NCI-H774 (cell line): ENCODE measurements at regions not wholly inside any gene's neighbourhood (a gene's known extent, or its start where the extent isn't known, plus 50 kb on each side); places are given as distances from the start of the nearest gene placed in this dataset.

Source experiments
- DNase-seq: peaks from one replicate; lab custom pipeline; 2025; lab: John Stamatoyannopoulos, UW

DNA sequence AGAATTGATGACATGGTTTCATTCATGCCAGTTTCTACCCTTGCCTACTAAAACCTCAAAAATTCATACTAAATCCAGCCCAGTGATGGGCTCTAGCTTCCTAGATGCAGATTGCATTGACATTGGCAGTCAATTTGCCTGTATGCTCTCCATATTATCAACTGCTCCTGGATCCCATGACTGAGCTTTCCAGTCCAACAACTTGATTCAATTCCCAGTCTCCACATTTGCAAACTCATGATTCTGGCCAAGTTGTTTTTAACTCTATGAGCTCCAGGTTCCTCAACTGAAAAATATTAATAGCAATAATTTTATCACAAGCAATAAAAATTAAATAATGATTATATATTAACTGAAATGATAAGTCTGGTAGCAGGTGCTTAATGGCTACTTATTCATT, 51.0 kb upstream of the DSC1 start:
- DNase-seq, result no peak

DNA sequence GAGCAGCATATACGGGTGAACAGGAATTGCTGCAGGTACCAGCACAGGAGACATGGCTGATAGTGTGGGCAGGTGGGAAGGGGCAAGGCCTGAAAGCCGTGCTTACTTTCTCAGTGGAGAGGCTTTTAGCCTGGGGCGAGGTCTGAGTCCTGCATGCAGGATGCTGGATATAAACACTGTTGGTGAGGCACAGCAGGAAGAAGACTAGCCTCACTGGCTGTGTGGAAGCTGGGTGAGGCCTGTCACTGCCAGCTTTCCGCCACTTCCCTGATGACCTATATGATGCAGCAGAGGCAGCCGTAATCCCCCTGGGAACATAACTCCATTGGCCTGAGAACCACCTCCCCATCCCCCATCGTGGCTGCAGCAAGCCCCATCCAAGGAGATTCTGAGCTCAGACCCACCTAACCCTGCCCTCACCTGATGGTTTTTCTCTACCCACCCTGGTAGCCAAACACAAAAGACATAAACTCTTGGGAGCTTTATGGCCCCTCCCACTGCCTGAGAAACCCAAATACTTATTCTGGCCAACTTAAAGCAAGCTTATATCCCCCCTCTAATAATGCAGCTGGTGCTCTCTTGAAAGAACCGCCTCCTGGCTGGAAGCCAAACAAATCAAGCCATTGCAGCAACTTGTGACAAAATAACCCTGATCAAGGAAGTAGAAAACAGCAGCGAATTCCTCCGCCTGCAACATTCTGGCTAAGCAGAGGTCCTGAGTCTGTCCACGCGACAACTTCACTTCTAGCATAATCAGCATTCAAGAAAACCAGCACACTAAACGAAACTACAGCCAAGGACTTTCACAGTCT, 54.6 kb upstream of the DSC1 start:
- no peak for DNase-seq

DNA sequence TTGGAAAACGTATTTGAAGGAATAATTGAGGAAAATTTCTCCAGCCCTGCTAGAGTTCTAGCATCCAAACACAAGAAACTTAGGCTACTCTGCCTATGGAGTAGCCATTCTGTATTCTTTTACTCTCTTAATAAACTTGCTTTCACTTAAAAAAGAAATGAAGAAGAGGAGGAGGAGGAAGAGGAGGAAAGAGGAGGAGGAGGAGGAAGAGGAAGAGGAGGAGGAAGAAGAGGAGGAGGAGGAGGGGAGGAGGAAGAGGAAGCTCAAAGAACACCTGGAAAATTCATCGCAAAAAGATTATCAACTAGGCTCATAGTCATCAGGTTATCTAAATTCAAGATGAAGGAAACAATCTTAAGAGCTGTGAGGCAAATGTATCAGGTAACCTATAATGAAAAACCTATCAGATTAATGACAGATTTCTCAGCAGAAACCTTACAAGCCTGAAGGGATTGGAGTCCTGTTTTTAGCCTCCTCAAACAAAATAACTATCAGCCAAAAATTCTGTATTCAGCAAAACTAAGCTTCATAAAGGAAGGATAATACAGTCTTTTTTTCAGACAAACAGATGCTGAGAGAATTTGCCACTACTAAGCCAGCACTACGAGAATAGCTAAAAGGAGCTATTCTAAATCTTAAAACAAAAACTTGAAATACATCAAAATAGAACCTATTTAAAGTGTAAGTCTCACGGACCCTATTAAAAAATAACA, 56.2 kb upstream of the DSC1 start:
- DNase-seq, result no peak

DNA sequence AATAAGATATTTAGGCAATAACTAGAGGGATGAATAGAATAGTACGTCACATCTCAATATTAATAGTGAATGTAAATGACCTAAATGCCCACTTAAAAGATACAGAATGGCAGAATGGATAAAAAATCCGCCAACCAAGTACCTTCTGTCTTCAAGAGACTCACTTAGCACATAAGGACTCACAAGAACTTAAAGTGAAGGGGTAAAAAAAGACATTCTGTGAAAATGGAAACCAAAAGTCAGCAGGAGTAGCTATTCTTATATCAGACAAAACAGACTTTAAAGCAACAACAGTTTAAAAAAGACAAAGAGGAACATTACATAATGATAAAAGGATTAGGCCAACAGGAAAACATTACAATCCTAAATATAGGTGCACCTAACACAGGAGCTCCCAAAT, 56.7 kb upstream of the DSC1 start:
- no peak for DNase-seq

DNA sequence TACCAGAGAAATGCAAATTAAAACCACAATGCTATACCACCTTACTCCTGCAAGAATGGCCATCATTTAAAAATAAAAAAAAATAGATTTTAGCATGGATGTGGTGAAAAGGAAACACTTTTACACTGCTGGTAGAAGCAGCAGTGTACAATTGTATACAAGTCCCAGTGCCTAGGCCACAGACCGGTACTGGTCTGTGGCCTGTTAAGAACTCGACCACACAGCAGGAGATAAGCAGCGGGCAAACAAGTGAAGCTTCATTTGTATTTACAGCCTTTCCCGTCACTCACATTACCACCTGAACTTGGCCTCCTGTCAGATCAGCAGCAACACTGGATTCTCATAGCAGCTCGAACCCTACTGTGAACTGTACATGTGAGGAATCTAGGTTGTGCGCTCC, 60.7 kb upstream of the DSC1 start:
- DNase-seq, result no peak

DNA sequence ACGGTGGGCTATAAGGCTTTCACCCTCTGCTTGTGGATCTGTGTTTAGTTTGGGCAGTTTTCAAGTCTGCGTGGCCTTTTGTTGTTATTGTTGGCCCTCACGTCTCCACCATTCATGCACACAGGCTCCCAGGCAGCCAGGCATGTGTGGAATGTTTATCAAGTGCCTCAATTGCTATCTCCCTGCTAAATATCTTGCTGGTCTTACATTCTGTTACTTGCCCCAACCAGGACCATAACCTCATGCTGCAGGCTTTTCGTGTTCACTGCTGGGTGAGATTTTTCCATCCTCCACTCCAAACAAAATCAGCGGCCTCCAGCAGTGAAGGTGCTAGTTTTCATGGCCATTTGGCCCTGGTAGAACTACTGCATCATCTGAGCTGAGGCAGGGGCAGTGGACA, 63.0 kb upstream of the DSC1 start:
- peak; percentile 8 for DNase-seq

DNA sequence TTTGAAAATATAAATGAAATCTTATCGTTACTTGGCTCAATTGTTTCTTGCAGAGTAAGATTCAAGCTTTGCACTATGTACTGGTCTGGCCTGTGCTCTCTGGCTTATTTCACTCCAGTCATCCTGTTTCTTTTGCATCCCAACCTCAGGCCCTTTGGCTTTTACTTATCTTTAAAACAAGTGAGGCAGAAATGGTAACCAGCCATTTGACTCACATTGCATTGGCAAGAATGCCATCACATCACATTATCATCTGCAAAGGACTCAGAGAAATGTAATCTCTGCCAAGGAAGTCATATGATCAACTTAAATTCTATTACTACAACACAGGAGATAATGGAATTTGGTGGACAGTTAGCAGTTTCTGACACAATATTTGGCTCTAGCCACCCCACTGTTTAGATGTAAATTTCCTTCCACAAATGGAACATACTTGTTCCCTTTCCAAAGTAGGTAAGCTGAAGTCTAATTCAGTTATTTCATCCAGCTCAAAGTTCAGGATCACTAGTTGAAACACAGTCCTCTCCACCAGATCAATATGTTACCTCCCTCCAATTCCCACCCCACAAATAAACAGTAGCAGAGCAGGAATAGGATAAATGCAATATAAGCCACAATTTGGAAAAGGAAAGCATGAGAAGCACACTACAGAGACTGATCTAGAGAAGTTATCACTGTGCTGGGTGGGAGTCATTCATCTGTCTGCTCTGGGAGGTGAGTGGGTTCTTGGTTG, 65.0 kb upstream of the DSC1 start:
- DNase-seq, result no peak

DNA sequence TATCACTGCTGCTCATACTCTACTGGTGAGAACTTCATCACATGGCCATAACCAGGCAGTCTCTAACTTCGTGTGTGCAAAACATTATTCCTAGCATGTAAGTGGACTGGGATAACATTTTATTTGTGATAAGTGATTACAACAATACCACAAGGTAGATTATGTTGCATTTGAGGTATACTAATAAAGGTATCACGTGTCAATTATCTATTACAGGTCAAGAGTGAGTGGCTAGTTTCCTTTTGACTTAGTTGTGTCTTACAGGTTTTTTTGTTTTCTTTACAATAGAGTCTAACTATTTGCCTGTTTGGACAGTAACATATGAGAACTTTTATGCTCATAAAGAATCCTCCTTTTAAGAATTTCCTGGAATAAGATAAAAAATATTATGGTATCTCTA, 67.2 kb upstream of the DSC1 start:
- no peak for DNase-seq

DNA sequence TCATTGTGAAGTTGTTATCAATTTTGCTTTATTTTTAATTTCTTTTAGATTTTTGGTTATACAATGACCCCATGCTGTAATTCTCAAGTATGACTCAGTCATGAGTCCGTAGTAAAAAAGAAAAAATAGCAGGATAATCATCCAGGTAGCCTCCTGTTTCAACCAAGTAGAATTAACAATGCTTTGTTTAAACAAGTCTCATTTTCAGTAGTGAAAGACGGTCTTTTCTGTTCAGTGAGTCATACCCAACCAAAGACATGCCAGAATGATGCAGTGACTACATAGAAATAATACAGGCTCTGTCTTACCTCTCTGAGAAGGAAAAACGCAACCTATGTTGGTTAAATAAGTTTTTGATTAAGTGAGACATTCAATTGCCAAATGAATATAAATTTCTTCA, 67.8 kb upstream of the DSC1 start:
- DNase-seq, result no peak

DNA sequence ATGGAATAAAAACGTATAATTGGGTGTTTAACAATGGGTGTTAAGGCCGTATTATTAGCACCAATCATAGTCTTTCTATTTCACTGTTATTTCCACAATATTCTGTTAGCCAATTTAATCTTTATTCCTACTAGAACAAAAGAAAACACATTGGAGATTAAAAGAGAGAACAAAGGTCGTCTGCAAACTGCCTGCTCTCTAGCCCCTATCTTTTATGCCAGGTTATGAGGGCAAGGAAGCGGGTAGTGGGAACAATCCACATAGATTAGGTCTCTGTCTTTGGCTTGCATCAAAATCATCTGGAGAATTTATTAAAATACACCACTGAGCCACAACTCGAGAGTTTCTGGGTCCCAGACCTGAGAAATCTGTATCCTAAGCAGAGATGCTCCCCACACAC, 69.4 kb upstream of the DSC1 start:
- no peak for DNase-seq

DNA sequence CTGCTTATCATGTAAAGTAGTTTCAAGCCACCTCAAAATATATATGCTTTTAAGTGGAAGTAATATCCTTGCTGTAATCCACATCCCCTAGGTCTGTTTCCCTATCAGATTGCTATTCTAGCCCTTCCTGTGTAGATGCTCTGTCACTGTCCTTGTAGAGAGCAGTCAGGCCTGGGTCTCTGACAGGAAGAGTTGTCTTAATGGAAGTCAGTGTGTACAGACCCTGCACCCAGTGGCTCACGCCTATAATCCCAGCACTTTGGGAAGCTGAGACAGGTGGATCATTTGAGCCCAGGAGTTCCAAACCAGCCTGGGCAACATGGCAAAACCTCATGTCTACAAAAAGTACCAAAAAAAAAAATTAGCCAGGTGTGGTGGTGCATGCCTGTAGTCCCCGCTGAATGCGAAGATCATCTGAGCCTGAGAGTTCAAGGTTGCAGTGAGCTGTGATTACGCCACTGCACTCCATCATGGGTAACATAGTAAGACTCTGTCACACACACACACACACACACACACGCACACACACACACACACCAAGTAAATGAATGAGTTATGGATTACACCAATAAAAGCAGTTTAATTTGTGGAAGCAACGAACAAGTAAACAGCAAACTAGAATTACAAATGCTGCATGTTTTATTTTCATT, 70.2 kb upstream of the DSC1 start:
- no peak for DNase-seq

DNA sequence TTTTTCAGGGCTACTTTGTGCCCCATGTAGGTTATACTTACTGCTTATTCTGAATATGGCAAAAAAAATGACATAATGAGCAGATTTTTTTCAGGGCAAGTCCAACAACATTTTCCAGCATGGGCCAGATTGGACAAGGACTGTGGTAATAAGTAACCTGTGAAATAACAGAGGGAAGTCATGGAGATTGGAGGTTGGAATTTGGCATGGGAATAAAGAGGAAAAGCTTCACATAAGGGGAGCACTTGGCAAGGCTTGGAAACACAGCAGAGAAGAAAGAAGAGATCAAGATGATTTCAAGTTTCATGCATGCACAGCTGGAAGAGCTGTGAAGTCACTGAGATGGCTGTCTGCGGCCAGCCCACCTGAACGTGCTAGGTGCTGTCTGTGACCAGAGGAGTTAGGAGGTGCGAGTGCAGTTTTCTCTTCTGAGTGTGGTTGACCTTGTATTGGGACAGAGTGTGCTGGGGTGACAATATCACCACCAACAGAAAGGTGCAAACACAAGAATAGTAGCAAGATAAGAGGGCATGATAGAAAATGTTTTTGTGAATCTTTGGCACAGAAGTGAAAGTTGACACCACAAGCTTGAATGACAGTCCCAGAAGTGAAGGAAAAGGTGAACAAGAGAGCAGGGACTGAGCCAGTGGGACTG, 71.1 kb upstream of the DSC1 start:
- DNase-seq, result no peak

DNA sequence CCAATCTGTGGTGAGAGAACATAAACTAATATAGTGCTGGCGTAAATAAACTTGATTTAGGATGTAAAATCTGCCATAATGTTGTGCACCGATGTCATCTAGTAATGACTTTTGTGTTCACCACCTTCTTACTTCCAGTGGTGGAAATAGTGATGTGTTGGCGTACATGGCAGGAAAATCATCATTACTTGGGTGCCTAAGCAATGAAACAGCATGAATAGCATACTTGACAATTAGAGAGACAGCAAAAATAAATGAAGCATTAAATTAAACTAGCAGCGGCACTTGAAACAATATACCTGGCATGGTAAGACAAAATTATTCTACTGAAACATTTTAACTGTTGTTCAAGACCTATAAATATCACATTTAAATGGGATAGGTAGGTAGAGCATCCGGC, 73.2 kb upstream of the DSC1 start:
- no peak for DNase-seq

DNA sequence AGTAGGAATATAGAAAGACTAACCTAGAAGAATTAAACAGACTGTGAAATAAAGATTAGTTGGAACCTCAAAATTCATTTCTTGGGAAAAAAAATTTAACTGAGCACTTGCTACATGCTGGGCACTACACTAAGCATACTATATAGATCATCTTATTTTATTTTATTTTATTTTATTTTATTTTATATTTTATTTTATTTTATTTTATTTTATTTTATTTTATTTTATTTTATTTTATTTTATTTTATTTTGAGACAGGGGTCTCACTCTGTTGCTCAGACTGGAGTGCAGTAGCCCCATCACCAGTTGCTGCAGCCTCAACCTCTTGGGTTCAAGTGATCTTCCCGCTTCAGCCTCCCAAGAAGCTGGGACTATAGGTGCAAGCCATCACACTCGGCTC, 74.5 kb upstream of the DSC1 start:
- no peak for DNase-seq

DNA sequence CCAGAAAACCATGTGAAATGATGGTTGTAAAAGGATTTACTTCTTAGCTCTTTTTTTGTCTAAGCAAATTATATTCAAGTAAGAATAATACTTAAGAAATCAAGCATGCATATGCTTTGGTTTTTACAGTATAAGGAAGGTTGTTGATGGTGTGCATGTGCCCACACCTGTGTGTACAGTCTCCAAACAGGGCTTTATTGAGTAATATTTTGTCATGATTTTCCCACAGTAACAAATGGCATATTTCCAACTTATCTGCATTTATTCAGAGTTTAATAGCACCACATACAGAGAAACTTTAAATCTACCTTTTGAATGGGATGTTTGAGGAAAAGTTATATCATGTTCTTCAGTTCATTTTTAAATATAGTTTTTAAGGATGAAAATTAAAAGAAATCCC, 76.5 kb upstream of the DSG1 start:
- DNase-seq, result no peak

DNA sequence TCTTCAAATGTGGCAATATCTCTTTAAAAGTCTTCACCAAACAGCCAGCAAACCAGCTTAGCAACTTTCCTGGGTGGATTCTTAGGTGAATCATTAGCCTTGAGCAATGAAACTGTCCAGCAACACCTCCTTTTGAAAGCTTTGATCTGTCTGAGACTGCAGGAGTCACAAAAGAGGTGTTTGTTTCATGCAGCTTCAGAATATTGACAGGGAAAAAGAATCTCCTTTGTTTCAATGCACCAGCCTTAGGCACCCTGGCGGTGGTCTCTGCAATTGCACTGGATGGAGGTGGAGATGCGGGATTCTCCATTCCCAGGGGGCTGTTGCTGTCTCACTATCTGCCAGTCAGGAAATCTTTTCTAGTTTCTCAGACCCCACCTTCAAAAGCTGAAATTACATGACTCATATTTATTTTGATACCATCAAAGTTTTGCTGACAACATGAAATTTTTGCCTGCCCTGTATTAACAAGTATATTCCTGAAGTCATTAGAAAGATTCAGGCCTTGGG, 76.0 kb upstream of the DSG1 start:
- no peak for DNase-seq

DNA sequence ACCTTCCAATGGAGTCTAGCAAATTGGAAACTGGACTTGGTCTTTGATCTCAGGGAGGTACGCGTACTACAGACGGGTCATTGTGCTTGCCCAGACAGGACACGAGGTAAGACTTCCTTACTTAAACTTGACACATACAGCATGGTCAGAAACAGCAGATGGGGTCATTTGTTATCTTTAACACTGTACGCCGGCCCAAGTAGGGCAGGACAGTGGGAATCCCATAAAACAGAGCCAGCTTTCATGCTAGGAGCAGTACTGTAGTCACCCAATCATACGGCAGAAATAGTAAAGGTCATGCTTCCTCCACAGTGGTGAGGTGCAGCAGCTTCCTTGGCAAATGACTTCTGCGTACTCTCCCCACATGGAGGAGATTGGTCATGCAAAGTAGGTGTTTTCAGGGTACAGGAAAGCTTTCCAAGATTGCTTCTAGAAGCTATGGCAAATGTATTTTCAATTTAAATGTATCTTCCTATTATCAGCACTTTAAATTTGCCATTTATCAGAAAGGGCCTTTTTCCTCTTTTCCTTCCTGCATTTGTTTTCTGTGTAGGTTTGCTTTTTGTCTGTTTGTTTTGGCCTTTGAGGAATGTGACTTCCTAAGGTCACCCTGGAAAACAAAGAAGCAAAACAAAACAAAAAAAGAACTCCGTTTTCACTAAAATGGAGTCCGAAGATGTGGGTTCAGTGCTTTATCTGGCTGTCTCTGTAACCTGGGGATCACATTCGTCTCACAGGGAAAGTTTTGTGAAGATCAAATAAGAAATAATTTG, 74.0 kb upstream of the DSG1 start:
- no peak for DNase-seq

DNA sequence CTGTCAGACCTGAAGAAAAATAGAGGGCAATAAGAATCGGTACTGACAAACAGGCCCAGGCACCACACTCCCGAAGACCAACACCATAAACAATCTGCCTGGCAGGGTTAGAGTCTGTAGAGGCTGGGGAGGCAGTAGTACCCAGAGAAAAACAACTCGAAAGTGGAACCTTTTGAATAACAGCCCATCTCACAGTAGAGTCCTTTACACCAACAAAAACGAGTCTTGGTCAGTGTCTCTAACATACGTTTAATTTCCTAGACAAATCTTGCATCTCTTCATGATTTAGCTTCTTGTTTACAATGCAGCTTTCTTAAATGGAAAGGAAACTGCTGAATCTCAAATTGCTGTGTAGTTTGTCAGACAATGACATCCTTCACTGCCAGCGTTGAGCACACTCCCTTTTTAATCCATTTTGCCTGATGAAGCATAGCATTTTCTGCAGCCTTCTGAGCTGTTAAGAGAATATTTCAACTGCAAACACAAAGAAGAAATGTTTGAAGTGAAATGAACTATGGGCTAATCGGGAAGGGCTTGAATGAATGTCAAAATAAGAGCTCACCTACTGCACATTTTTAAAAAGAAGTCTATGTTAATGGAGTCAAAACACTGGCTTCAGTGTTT, 73.1 kb upstream of the DSG1 start:
- no peak for DNase-seq

DNA sequence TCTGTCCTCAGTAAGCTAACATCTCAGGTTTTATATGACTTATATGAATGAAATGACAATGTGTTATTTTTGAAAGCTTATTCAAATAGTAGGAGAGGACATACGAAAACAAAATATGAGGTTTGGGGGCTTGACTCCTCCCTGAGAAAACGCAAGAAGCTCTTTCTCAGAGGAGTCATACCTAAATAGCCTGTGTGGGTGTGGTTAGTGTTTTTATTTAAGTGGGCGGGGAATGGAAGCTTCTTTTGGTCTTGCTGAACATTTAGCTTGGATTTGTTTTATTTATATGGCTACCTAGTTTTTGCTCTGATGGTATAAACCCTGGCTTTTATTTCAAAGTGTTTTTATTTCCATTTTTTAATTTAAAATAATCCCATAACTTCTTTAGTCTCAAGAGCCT, 72.1 kb upstream of the DSG1 start:
- no peak for DNase-seq

DNA sequence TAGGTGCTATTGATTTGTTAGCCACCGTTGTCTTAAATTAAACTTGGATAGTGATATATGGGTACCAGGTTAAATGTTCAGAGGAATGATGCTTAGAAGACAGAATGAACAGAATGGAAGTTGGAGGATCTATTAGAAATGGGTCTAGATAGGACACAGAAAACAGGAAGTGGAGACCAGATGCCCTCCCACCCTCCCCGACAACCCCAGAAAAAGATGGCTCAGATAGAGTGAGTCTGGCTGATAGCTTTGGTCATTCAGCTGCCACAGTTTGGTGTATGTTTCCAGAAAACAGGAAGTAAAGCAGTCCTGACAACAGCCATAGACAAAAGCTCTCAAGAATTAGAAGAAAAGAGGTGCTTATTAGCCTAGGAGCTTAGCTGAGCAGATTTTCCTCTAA, 71.5 kb upstream of the DSG1 start:
- DNase-seq, result no peak
